GM21423 (cell line): ENCODE measurements at regions not wholly inside any gene's neighbourhood (a gene's known extent, or its start where the extent isn't known, plus 50 kb on each side); places are given as distances from the start of the nearest gene placed in this dataset.
A peak's percentile ranks its signal among the peaks of the same experiment; 100 is the strongest.

Experiments used
- ATAC-seq: cut with Tn5 transposase; IDR thresholded peaks from one replicate; pipeline ENCODE4 v1.9.1; 2021; ENCODE audit warnings: mild to moderate bottlenecking, moderate library complexity; ENCODE audit not compliant: unreplicated experiment

DNA sequence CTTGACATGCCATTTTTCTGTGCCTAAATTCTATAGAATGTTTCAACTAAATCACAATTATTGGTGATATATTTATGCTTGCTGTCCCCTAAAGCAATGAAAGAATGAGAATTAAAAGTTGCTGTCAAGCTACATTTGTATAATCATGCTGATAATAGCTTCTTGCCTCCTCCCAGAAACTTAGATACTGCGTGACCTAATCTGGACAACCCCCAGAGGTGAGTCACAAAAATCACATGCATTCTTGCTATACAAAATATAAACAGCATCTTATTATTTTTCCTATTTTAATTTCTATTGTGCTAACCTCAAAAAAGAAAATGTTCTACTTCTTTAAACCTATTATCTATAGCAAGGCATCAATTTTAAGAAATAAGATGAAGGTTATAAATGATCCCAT is 995.8 kb upstream of the ACO1 start:
- ATAC-seq = no peak

DNA sequence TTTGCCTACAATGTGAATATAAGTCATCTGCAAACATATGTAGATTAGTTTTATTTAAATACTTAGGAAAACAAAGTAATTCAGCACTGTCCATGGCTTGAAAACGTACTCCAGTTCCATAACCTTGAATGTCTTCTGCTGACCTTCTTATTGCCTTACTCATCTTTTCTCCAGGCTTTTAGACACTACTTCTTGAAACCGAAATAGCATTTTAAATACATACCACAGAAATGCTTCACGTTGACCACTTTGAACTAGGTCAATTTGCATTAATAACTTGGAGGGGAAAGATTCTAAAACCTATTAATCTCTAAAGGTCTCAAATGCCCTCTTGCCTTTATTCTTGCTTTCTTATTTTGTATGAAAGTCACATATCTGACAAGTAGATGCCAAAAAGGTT is 995.4 kb upstream of the ACO1 start:
- no peak for ATAC-seq

- ATAC-seq = peak; percentile 40
Observed at GRCh38 chr9:31390403-31391025, 993.9 kb upstream of the ACO1 start.

DNA sequence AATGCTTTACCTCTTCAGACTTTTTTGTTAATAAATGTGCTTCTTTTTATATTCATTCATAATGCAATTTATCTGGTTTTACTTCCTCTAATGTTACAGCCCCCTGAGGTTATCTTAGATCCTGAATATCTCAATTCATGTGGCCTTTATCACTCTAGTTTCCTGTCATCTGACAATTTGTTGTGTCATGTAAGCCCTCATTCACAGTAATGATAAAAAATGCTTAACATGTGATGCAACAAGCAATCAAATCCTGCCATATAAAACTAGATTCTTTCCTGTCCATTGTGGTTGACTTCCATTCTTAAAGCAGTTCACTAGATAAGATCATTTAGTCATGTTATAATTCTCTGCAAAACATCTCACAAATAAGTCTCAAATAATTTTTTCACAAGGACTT is 991.2 kb upstream of the ACO1 start:
- ATAC-seq = no peak

GRCh38 chr9:31394015-31394473 is 990.4 kb upstream of the ACO1 start:
- ATAC-seq = peak; percentile 65

DNA sequence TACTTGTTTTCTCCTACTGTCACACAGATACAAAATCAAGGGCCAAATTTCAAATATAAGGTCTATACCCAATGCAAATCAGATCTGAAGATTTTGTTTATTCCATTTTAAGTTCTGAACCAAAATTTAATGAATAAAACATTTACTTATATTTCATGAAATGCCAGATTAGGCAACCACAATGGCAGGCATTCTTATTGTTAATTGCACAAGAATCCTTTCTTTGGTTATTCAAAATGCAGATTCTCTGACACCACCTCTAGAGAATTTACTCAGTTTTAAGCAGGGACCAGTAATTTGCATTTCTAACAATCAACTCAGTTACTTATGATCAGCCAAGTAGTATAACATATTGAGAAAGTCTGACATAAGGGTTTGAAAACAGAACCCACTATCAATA is 972.4 kb upstream of the ACO1 start:
- ATAC-seq = no peak

GRCh38 chr9:31415164-31415563 is 969.3 kb upstream of the ACO1 start:
- ATAC-seq = no peak

GRCh38 chr9:31418419-31418818 is 966.0 kb upstream of the ACO1 start:
- no peak for ATAC-seq

DNA sequence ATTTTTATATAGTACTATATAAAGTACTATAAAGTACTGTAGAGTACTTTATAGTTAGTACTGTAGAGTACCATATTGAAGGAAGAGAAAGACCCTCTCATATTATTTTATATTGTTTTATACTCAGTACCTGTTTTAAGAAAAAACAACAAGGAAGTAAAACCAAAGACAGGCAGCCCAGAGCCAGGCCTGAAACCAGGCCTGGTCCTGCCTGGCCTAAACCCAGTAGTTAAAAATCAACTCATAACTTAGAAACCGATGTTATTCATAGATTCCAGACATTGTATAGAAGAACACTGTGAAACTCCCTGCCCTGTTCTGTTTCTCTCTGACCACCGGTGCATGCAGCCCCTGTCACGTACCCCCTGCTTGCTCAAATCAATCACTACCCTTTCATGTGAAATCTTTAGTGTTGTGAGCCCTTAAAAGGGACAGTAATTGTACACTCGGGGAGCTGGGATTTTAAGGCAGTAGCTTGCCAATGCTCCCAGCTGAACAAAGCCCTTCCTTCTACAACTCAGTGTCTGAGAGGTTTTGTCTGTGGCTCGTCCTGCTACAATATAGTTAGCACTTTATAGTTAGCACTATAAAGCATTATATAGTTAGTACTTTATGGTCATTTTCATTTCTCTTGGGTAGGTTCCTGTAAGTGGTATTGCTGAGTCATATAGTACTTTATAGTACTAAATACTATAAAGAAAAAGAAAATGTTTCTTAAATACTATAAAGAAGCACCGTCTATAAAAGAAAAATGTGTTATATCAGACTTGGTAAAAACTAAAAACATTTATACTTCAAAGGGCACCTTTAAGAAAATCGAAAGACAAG is 940.6 kb upstream of the ACO1 start:
- peak; percentile 72 for ATAC-seq

GRCh38 chr9:31445357-31445756 is 939.1 kb upstream of the ACO1 start:
- ATAC-seq = no peak

DNA sequence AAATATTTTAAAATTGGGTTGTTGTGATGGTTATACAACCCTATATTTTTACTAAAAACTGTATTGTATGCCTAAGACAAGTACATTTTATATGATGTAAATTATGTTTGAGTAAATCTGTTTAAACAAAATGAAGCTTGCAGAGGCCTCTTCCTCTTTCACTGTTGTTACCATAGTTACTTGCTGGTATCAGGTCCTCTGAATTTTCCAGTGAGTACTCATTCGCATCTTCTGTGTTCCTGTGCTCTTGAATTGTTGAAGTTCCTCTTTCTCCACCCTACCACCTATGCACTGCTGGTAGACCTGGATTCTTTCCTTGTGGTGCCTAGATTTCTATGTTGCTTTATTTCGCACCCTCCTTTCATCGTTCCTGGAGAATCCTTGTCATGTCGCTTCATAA is 938.5 kb upstream of the ACO1 start:
- peak; percentile 68 for ATAC-seq

GRCh38 chr9:31467075-31467474 is 917.4 kb upstream of the ACO1 start:
- ATAC-seq = no peak

GRCh38 chr9:31470051-31470450 is 914.4 kb upstream of the ACO1 start:
- ATAC-seq = no peak

- ATAC-seq = no peak
Observed at GRCh38 chr9:31471010-31471409, 913.4 kb upstream of the ACO1 start.

DNA sequence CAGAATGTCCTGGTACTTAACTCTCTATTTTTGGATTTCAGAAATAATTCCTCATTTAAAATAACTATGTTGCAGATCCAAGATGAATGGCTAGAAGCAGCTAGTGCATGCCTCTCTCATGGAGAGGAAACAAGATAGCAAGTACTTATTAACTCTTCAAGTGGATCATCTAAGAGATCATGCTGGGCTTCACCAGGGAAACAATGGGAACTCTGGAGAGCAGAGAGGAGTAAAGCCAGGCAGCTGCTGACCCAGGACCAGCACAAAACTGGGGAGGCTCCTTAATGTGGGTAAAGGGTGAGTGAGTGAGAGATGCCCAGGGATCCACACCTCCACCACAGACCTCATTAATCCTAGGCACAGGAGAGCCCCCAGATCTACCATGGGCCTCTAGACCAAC is 897.8 kb upstream of the ACO1 start:
- ATAC-seq = no peak

DNA sequence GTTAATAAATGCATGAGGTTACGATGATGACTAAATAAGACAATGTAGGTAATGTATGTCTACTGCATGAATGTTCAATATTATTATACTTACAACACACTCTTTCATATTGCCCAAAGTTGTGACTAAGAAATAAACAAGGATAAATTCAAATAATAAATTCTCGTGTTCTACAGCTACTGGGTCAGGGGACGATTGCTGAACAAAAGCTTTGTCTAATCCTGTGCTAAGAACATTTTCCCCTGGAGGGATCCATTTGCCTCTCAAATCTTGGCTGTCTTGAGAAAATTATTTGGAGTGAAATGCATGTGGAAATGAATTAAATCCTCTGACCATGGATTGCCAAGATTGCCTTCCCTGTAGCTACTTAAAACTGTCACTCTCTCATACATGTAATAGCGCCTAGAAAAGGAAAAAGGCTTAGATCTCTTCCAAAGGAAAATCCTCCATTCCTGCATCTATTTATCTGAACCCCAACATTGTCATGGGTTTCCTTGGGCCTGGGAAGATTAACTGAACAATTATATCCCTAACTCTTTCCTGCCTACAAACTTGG is 893.8 kb upstream of the ACO1 start:
- ATAC-seq = no peak

DNA sequence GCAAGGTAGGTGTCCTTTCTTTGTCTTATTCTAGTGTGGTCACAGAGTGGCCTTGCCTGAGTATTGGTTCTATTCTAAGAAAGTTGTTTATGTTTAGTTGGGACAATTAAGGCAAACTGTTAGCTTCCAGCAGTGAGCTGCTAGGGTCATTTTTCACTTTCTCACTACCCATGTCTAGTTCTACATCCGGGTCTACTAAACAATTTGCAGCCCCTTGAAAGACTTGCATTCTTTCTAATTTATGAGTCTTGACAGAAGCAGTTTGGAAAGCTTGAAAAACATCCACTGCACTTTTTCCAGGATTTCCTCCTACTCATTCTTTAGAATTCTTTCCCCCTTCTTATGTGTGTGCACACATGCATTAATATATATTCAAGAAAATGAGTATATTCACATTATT is 892.2 kb upstream of the ACO1 start:
- no peak for ATAC-seq

DNA sequence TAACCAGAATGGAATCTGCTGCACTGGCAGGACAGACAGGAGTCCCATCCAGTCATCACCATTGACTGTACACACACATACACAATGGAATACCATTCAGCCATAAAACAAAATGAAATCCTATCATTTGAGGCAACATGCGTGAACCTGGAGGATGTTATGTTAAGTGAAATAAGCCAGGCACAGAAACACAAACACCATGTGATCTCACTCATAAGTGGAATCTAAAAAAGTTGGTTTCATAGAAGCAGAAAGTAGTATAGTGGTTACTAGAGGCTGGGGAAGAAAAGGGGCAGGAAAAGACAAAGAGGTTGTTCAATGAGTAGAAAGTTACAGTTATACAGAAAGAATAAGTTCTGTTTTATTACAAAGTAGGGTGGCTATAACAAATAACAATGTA is 884.0 kb upstream of the ACO1 start:
- ATAC-seq = no peak

DNA sequence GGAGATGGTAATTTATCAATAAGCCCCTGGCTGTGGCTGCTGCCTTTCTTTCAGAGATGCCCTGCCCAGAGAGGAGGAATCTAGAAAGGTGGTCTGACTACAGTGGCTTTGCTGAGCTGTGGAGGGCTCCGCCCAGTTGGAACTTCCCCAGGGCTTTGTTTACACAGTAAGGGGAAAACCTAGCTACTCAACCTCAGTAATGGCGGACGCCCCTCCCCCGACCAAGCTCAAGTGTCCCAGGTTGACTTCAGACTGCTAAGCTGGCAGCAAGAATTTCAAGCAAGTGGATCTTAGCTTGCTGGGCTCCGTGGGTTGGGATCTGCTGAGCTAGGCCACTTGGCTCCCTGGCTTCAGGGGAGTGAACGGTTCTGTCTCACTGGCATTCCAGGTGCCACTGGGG is 865.4 kb upstream of the ACO1 start:
- no peak for ATAC-seq

DNA sequence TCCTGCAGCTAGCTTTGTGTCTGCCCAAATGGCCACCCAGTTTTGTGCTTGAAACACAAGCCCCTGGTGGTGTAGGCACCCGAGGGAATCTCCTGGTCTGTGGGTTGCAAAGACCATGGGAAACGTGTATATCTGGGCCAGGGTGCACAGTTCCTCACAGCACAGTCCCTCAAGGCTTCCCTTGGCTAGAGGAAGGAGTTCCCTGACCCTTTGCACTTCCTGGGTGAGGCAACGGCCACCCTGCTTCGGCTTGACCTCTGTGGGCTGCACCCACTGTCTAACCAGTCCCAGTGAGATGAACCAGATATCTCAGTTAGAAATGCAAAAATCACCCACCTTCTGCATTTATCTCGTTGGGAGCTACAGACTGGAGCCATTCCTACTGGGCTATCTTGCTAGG is 865.0 kb upstream of the ACO1 start:
- ATAC-seq = no peak

GRCh38 chr9:31519826-31520225 is 864.6 kb upstream of the ACO1 start:
- no peak for ATAC-seq
